ENCODE measurements at regions not wholly inside any gene's neighbourhood (a gene's known extent, or its start where the extent isn't known, plus 50 kb on each side); places are given as distances from the start of the nearest gene placed in this dataset.

GRCh38 chr21:27083144-27083543 is 116.3 kb upstream of the ADAMTS5 start:
- no peak overlapping the region for H3K27ac ChIP-seq
- TF ChIP-seq ZFX (IDR thresholded peaks at IDR 0.05) (no peak), CTCF (conservative IDR thresholded peaks at IDR 0.05) (no peak)

DNA sequence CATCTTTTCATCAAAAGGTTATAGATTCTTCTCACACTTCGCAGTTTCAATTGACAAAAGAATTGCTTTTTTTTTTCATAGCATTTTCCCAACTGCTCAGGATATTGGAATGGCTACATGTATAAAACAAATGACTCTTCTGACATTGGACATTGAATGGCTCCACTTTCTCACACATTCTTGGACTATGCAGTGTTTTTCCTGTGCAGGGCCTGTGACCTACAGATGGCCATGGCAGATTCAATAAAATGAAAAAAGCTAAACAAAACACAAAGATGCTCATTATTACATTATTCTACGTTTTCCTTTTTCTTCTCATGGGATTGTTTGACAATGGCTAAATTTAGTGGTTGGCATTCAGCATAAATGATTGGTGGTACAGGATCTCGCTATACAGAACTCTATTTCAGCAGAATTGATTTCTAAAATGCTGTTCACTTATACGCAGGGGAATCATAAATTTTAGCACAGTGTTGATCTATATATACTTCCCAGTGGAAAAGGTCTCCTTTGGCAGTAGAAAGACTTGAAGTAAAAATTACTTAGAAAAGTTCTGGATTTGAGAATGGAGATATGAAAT is 115.6 kb upstream of the ADAMTS5 start:
- no peak overlapping the region for H3K27ac ChIP-seq
- TF ChIP-seq CTCF (conservative IDR thresholded peaks at IDR 0.05): no peak
- TF ChIP-seq ZFX (IDR thresholded peaks at IDR 0.05): no peak

DNA sequence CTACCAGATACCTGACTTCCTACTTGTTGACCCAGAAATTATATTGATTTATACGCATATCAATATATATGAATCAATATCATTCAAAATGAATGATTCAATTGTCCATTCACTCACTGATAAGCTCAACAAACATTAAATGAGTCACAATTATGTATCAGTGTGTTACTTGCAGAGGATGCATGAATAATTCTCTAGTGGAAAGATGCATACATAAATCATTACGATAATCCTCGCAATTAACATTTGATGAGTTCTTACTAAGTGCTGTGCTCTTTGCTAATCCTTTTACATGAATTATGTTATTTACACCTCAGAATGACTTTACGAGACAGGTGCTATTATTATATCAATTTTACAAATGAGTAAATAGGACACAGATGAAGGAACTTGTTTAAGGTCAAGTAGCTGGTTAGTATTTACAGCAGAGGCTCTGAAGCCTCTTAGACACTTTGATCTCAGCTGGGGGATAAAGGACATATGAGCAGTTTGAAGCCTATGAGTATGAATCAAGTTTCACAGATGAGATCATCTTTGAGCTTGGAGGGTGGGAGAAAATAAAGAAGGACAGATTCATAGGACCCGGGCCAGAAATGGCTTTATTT is 112.8 kb upstream of the ADAMTS5 start:
- no peak for TF ChIP-seq CTCF (conservative IDR thresholded peaks at IDR 0.05)
- TF ChIP-seq ZFX (IDR thresholded peaks at IDR 0.05): no peak

DNA sequence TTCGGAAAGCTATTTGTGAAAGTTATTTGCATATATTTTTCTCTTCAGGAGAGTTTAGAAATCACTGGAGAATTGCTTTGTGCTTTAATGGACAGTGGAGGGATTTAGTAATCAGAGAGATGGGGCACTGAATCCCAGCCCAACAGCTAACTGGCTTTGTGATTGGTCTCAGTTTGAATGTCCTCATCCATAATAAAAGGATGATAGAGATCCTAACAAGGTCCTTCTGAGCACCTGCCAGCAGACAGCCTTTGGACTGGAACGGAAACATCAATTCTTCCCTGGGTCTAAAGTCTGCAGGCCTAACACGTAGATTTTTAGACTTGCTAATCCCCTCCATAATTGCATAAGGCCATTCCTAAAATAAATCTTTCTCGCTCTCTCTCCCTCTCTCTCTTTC is 112.0 kb upstream of the ADAMTS5 start:
- TF ChIP-seq ZFX (IDR thresholded peaks at IDR 0.05): no peak
- TF ChIP-seq CTCF (conservative IDR thresholded peaks at IDR 0.05): no peak

More for the DNA sequence above, 112.8 kb upstream of the ADAMTS5 start:
- no peak overlapping the region for H3K27ac ChIP-seq

DNA sequence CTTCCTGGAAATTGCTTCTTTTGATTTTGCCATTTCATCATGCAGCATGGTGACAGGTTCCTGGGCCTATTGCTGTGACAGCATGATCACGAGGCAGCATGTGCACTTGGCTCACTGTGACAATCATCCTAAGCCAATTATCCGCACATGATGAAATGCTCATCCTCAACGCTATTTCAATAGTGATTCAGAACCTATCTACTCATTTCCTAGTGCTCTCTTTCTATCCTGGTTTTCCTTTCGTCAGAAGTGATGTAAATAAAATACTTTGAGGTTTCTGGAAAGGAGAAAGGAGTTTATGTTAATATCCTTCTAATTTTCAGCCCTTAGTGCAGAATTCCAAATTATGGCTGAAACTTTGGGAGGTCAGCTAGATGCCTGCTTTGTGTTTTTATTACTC is 110.6 kb upstream of the ADAMTS5 start:
- TF ChIP-seq CTCF (conservative IDR thresholded peaks at IDR 0.05) (no peak), ZFX (IDR thresholded peaks at IDR 0.05) (no peak)
- H3K27ac ChIP-seq: no peak overlapping the region

More for the DNA sequence above, 112.0 kb upstream of the ADAMTS5 start:
- H3K27ac ChIP-seq: no peak overlapping the region

DNA sequence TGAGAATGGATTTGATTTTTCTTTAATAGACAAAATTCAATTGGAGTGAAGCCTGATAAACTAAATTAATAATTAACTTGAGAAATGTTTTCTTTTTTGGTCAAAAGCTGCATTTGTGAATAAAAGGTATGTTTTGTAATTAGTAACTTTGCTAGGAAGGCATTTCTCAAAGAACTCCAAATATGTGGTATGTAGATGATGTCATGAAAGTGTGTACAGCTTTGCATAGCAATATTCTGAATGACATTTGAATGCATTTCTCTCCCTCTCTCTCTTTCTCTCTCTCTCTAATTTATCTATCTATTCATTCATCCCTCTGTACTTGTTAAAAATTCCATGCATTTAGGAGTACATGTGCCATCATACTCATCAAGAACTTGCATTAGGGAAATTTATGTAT is 109.1 kb upstream of the ADAMTS5 start:
- no peak for TF ChIP-seq ZFX (IDR thresholded peaks at IDR 0.05)
- no peak overlapping the region for H3K27ac ChIP-seq

DNA sequence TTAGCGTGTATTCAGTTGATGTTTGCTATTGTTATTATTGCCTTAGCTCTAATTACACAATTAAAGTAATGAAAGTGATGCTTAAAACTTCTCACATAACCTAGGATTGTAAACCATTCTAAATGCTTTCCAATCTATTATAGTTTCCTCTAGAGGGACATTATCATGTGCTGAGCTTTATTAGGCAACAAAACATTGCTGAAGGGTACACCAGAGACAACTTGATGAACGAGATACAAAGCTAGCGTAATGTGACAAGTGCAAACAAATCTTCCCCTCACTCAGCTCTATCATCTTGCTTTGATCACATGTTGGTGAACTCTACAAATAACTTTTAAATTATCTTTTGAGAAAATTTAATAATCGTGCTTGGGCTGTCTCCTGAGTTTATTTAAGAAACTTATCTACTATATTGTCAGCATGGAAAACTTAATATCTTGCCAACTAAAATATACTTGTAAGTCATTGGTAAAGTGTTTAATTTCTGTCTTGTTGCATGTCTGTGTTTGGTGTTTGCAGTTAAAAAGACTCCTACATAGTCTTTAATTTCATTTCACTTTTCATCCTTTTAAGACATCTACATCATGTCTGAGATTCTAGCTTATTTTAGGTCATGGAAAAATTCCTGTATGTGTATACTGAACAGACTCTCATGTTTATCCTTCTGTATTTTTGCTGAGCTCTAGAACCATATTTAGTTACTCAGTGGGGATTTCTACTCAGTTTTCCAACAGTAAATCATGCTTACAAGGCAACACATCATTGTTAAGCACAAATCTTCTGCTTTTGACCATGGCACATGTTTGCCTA is 104.2 kb upstream of the ADAMTS5 start:
- H3K27ac ChIP-seq: no peak overlapping the region
- TF ChIP-seq ZFX (IDR thresholded peaks at IDR 0.05): no peak
- no peak for TF ChIP-seq CTCF (conservative IDR thresholded peaks at IDR 0.05)
